Transverse colon (tissue), 4 donors: ENCODE measurements at regions not wholly inside any gene's neighbourhood (a gene's known extent, or its start where the extent isn't known, plus 50 kb on each side); places are given as distances from the start of the nearest gene placed in this dataset.

ENCODE experiments used
- CTCF ChIP-seq, 5 experiments: fragments of 200-600 bp in 3 of 5; fragments of 450-650 bp in 2 of 5; sonication (generic) in 3 of 5; IDR thresholded peaks; 1 replicate in 2 of 5; 2 replicates in 3 of 5; pipeline ENCODE4 v1.5.1; 2016 to 2017; ENCODE audit warnings: antibody characterized with exemption in 5 of 5, inconsistent platforms in 3 of 5, mild to moderate bottlenecking in 2 of 5, moderate library complexity in 1 of 5
- POLR2A ChIP-seq: fragments of 450-650 bp; IDR thresholded peaks from one replicate; pipeline ENCODE4 v1.6.1; 2016; ENCODE audit warnings: antibody characterized with exemption, mild to moderate bottlenecking, moderate library complexity
- POLR2AphosphoS5 ChIP-seq, 3 donors: sonication (generic); formaldehyde crosslinking; IDR thresholded peaks; one replicate each; pipeline ENCODE4 v1.6.1; 2016; ENCODE audit warnings: antibody characterized with exemption in 3 of 3

- no peak for TF ChIP-seq CTCF (IDR thresholded peaks at IDR 0.05)
- TF ChIP-seq POLR2A, result no peak
- no peak for TF ChIP-seq POLR2AphosphoS5 (IDR thresholded peaks at IDR 0.05)
These were observed 335.4 kb downstream of the MSX2 start for GRCh38 chr5:175059687-175060211.
